Activated T-cell treated with anti-CD3 and anti-CD28 coated beads, Interleukin-2, amount 50 U/mL, for 24 hours (primary cell): ENCODE measurements at regions not wholly inside any gene's neighbourhood (a gene's known extent, or its start where the extent isn't known, plus 50 kb on each side); places are given as distances from the start of the nearest gene placed in this dataset.

Experiments used
- DNase-seq: peaks from one replicate; pipeline ENCODE4 v3.0.0-alpha.2; 2020
- H3K27ac Mint-ChIP-seq: 2 replicates; pipeline ENCODE4 v1.8.0; 2020; ENCODE audit warnings: mild to moderate bottlenecking, mixed read lengths
- H3K27me3 Mint-ChIP-seq: 2 replicates; pipeline ENCODE4 v1.8.0; 2020; ENCODE audit warnings: mixed read lengths
- H3K36me3 Mint-ChIP-seq: 2 replicates; pipeline ENCODE4 v1.8.0; 2020; ENCODE audit warnings: low read depth, mixed read lengths
- H3K4me1 Mint-ChIP-seq: 2 replicates; pipeline ENCODE4 v1.8.0; 2020; ENCODE audit warnings: low read depth, mixed read lengths
- H3K4me3 Mint-ChIP-seq: 2 replicates; pipeline ENCODE4 v1.8.0; 2020; ENCODE audit warnings: mild to moderate bottlenecking, moderate library complexity, mixed read lengths
- H3K9me3 Mint-ChIP-seq: 2 replicates; pipeline ENCODE4 v1.8.0; 2020; ENCODE audit warnings: mixed read lengths

GRCh38 chr22:44611880-44612496, 90.0 kb upstream of the PRR5 start:
- Mint-ChIP-seq H3K4me1 (no peaks in the 10 kb centered on the region), H3K36me3 (no peaks in the 10 kb centered on the region), H3K9me3 (peaks cover 14% of the 10 kb centered on the region), H3K27ac (no peak overlapping the region), H3K4me3 (no peak overlapping the region), H3K27me3 (peaks cover 4% of the 10 kb centered on the region)
- DNase-seq, result no peak

GRCh38 chr22:44610071-44610470, 91.9 kb upstream of the PRR5 start:
- Mint-ChIP-seq H3K4me3 (no peak overlapping the region), H3K36me3 (no peaks in the 10 kb centered on the region), H3K9me3 (peaks cover 14% of the 10 kb centered on the region), H3K27me3 (peaks cover 19% of the 10 kb centered on the region), H3K27ac (no peak overlapping the region), H3K4me1 (no peaks in the 10 kb centered on the region)
- no peak for DNase-seq

- Mint-ChIP-seq H3K4me1 (no peaks in the 10 kb centered on the region), H3K36me3 (no peaks in the 10 kb centered on the region), H3K4me3 (no peak overlapping the region), H3K27ac (no peak overlapping the region), H3K9me3 (peaks cover 14% of the 10 kb centered on the region), H3K27me3 (peaks cover 25% of the 10 kb centered on the region)
- DNase-seq, result no peak
Measured at GRCh38 chr22:44609400-44609988, 92.5 kb upstream of the PRR5 start.

- Mint-ChIP-seq H3K4me3 (no peak overlapping the region), H3K36me3 (no peaks in the 10 kb centered on the region), H3K9me3 (peaks cover 12% of the 10 kb centered on the region), H3K4me1 (no peaks in the 10 kb centered on the region), H3K27ac (no peak overlapping the region), H3K27me3 (peaks cover 27% of the 10 kb centered on the region)
- no peak for DNase-seq
Measured at GRCh38 chr22:44608597-44609399, 93.2 kb upstream of the PRR5 start.

GRCh38 chr22:44606126-44606525, 95.9 kb upstream of the PRR5 start:
- no peak overlapping the region for H3K27ac Mint-ChIP-seq
- H3K36me3 Mint-ChIP-seq, result no peaks in the 10 kb centered on the region
- no peaks in the 10 kb centered on the region for H3K4me1 Mint-ChIP-seq
- no peak overlapping the region for H3K4me3 Mint-ChIP-seq
- H3K9me3 Mint-ChIP-seq, result peaks cover 4% of the 10 kb centered on the region
- H3K27me3 Mint-ChIP-seq, result peaks cover 30% of the 10 kb centered on the region
- DNase-seq, result no peak

GRCh38 chr22:44605486-44605885, 96.5 kb upstream of the PRR5 start:
- no peak overlapping the region for H3K4me3 Mint-ChIP-seq
- DNase-seq, result no peak
- no peaks in the 10 kb centered on the region for H3K4me1 Mint-ChIP-seq
- no peaks in the 10 kb centered on the region for H3K36me3 Mint-ChIP-seq
- H3K9me3 Mint-ChIP-seq, result peaks cover 4% of the 10 kb centered on the region
- peaks cover 30% of the 10 kb centered on the region for H3K27me3 Mint-ChIP-seq
- no peak overlapping the region for H3K27ac Mint-ChIP-seq

- no peaks in the 10 kb centered on the region for H3K4me1 Mint-ChIP-seq
- no peak for DNase-seq
- no peaks in the 10 kb centered on the region for H3K36me3 Mint-ChIP-seq
- H3K27me3 Mint-ChIP-seq, result peaks cover 30% of the 10 kb centered on the region
- H3K4me3 Mint-ChIP-seq, result no peak overlapping the region
- no peaks in the 10 kb centered on the region for H3K9me3 Mint-ChIP-seq
- H3K27ac Mint-ChIP-seq, result no peak overlapping the region
Measured at GRCh38 chr22:44604991-44605390, 97.0 kb upstream of the PRR5 start.

GRCh38 chr22:44604455-44604854, 97.5 kb upstream of the PRR5 start:
- no peaks in the 10 kb centered on the region for H3K9me3 Mint-ChIP-seq
- H3K27me3 Mint-ChIP-seq, result peaks cover 30% of the 10 kb centered on the region
- no peak for DNase-seq
- H3K36me3 Mint-ChIP-seq, result no peaks in the 10 kb centered on the region
- no peaks in the 10 kb centered on the region for H3K4me1 Mint-ChIP-seq
- H3K4me3 Mint-ChIP-seq, result no peak overlapping the region
- H3K27ac Mint-ChIP-seq, result no peak overlapping the region

GRCh38 chr22:44603767-44604166, 98.2 kb upstream of the PRR5 start:
- Mint-ChIP-seq H3K27me3 (peaks cover 30% of the 10 kb centered on the region), H3K4me1 (no peaks in the 10 kb centered on the region), H3K9me3 (no peaks in the 10 kb centered on the region), H3K36me3 (no peaks in the 10 kb centered on the region), H3K4me3 (no peak overlapping the region), H3K27ac (no peak overlapping the region)
- DNase-seq, result no peak

- Mint-ChIP-seq H3K4me3 (no peak overlapping the region), H3K4me1 (no peaks in the 10 kb centered on the region), H3K27me3 (peaks cover 23% of the 10 kb centered on the region), H3K9me3 (no peaks in the 10 kb centered on the region), H3K36me3 (no peaks in the 10 kb centered on the region), H3K27ac (no peak overlapping the region)
- no peak for DNase-seq
Measured at GRCh38 chr22:44601725-44602124, 100.3 kb upstream of the PRR5 start.

- Mint-ChIP-seq H3K27me3 (peaks cover 23% of the 10 kb centered on the region), H3K4me1 (no peaks in the 10 kb centered on the region), H3K4me3 (no peak overlapping the region), H3K9me3 (no peaks in the 10 kb centered on the region), H3K27ac (no peak overlapping the region), H3K36me3 (no peaks in the 10 kb centered on the region)
- DNase-seq, result no peak
Measured at GRCh38 chr22:44601189-44601588, 100.8 kb upstream of the PRR5 start.

GRCh38 chr22:44600207-44600785, 101.7 kb upstream of the PRR5 start:
- no peaks in the 10 kb centered on the region for H3K36me3 Mint-ChIP-seq
- no peak for DNase-seq
- H3K9me3 Mint-ChIP-seq, result no peaks in the 10 kb centered on the region
- H3K4me3 Mint-ChIP-seq, result no peak overlapping the region
- peaks cover 3% of the 10 kb centered on the region for H3K4me1 Mint-ChIP-seq
- H3K27ac Mint-ChIP-seq, result no peak overlapping the region
- peaks cover 24% of the 10 kb centered on the region for H3K27me3 Mint-ChIP-seq

GRCh38 chr22:44599500-44600140, 101.6 kb upstream of the RTL6 start:
- no peaks in the 10 kb centered on the region for H3K36me3 Mint-ChIP-seq
- peaks cover 23% of the 10 kb centered on the region for H3K27me3 Mint-ChIP-seq
- H3K4me1 Mint-ChIP-seq, result peaks cover 3% of the 10 kb centered on the region
- no peak overlapping the region for H3K27ac Mint-ChIP-seq
- no peak for DNase-seq
- no peak overlapping the region for H3K4me3 Mint-ChIP-seq
- no peaks in the 10 kb centered on the region for H3K9me3 Mint-ChIP-seq

GRCh38 chr22:44599084-44599483, 101.1 kb upstream of the RTL6 start:
- peaks cover 3% of the 10 kb centered on the region for H3K4me1 Mint-ChIP-seq
- peaks cover 25% of the 10 kb centered on the region for H3K27me3 Mint-ChIP-seq

More at GRCh38 chr22:44599084-44599483, 101.1 kb upstream of the RTL6 start:
- DNase-seq, result no peak
- no peak overlapping the region for H3K27ac Mint-ChIP-seq
- no peak overlapping the region for H3K4me3 Mint-ChIP-seq
- H3K36me3 Mint-ChIP-seq, result no peaks in the 10 kb centered on the region
- H3K9me3 Mint-ChIP-seq, result no peaks in the 10 kb centered on the region
